Common myeloid progenitor, CD34-positive (primary cell): ENCODE measurements at regions not wholly inside any gene's neighbourhood (a gene's known extent, or its start where the extent isn't known, plus 50 kb on each side); places are given as distances from the start of the nearest gene placed in this dataset.
"Not testable (repeated sequence)": the region's sequence is repeated elsewhere in the genome, so short reads cannot be mapped to it uniquely, and the experiment has no call there.

ENCODE experiments used
- CTCF ChIA-PET: fragments of 350-600 bp; sonication (Branson Sonifier 250); formaldehyde crosslinking; loops from one replicate; lab custom pipeline; 2021; ENCODE audit warnings: antibody characterized with exemption; lab: Charles Lee
- POLR2A ChIA-PET: fragments of 350-600 bp; sonication (Branson Sonifier 250); formaldehyde crosslinking; loops from one replicate; lab custom pipeline; 2021; ENCODE audit warnings: antibody characterized with exemption; lab: Charles Lee
- DNase-seq, 3 donors: peaks; one replicate each; pipeline versions ENCODE4 v3.0.0 to v3.0.0-alpha.2; 2013
- H3K27ac ChIP-seq, 2 experiments: 1 replicate in 1 of 2; 2 replicates in 1 of 2; pipeline ENCODE4 v1.7.0; 2013; ENCODE audit warnings: inconsistent platforms in 2 of 2, low read length in 2 of 2, mild to moderate bottlenecking in 2 of 2, low read depth in 1 of 2, moderate library complexity in 1 of 2; ENCODE audit not compliant: severe bottlenecking in 2 of 2, insufficient read depth in 1 of 2, poor library complexity in 1 of 2
- H3K27me3 ChIP-seq, 5 experiments: replicated peaks in 2 of 5; 1 replicate in 3 of 5; 2 replicates in 2 of 5; pipeline versions ENCODE4 v1.6.1 to v1.7.0; 2013; ENCODE audit warnings: low read length in 4 of 5, mild to moderate bottlenecking in 2 of 5, moderate library complexity in 2 of 5, inconsistent platforms in 1 of 5; ENCODE audit not compliant: insufficient read depth in 5 of 5, control insufficient read depth in 4 of 5
- H3K36me3 ChIP-seq, 4 experiments: 1 replicate in 2 of 4; 2 replicates in 2 of 4; pipeline versions ENCODE4 v1.6.1 to v1.7.0; 2013; ENCODE audit warnings: low read length in 3 of 4, control low read depth in 1 of 4, mild to moderate bottlenecking in 1 of 4; ENCODE audit not compliant: control insufficient read depth in 4 of 4, insufficient read depth in 4 of 4
- H3K4me1 ChIP-seq, 4 experiments: 1 replicate in 3 of 4; 2 replicates in 1 of 4; pipeline versions ENCODE4 v1.6.1 to v1.7.1; 2013; ENCODE audit warnings: low read length in 3 of 4, mild to moderate bottlenecking in 3 of 4, control low read depth in 1 of 4, inconsistent platforms in 1 of 4, moderate library complexity in 1 of 4; ENCODE audit not compliant: control insufficient read depth in 4 of 4, insufficient read depth in 4 of 4; ENCODE audit errors: control extremely low read depth in 1 of 4
- H3K4me3 ChIP-seq, 7 experiments: 1 replicate in 4 of 7; 2 replicates in 3 of 7; pipeline versions ENCODE4 v1.5.1 to v1.7.0; 2013; ENCODE audit warnings: mild to moderate bottlenecking in 7 of 7, low read length in 6 of 7, moderate library complexity in 6 of 7, inconsistent platforms in 2 of 7, low read depth in 2 of 7, control low read depth in 1 of 7; ENCODE audit not compliant: insufficient read depth in 4 of 7, control insufficient read depth in 1 of 7; ENCODE audit errors: extremely low read depth in 1 of 7
- H3K9me3 ChIP-seq, 5 experiments: 1 replicate in 4 of 5; 2 replicates in 1 of 5; pipeline versions ENCODE4 v1.6.1 to v1.7.1; 2013; ENCODE audit warnings: low read length in 4 of 5, mild to moderate bottlenecking in 2 of 5, inconsistent platforms in 1 of 5, low read depth in 1 of 5, moderate library complexity in 1 of 5; ENCODE audit not compliant: control insufficient read depth in 4 of 5, insufficient read depth in 2 of 5; ENCODE audit errors: control extremely low read depth in 1 of 5
- WGBS: methylation state at CpG from one replicate; pipeline ENCODE4 v1.1.5; 2013; ENCODE audit not compliant: insufficient coverage; 5-methylcytosine and 5-hydroxymethylcytosine counted together

GRCh38 chr2:76157531-76157930 lies 446.8 kb upstream of the GCFC2 start:
- Histone ChIP-seq H3K4me1 (no peaks in the 10 kb centered on the region), H3K27me3 (no peaks in the 10 kb centered on the region), H3K4me3 (no peak overlapping the region), H3K36me3 (no peaks in the 10 kb centered on the region), H3K9me3 (no peaks in the 10 kb centered on the region), H3K27ac (no peak overlapping the region)
- ChIA-PET POLR2A (no interaction called here), CTCF (no interaction called here)
- WGBS: 80% methylated on average over 2 of the region's 2 CpGs
- no peak for DNase-seq

- H3K4me1 ChIP-seq: no peaks in the 10 kb centered on the region
- ChIA-PET POLR2A (no interaction called here), CTCF (no interaction called here)
- H3K36me3 ChIP-seq: no peaks in the 10 kb centered on the region
- WGBS: 56% methylated on average over 2 of the region's 3 CpGs
- H3K9me3 ChIP-seq: no peaks in the 10 kb centered on the region
- DNase-seq: no peak
- H3K4me3 ChIP-seq: no peak overlapping the region
- no peaks in the 10 kb centered on the region for H3K27me3 ChIP-seq
- H3K27ac ChIP-seq: no peak overlapping the region
Measured at GRCh38 chr2:76154981-76155380, 444.3 kb upstream of the GCFC2 start.

GRCh38 chr2:76149846-76150245 lies 439.1 kb upstream of the GCFC2 start:
- ChIA-PET POLR2A (no interaction called here), CTCF (no interaction called here)
- DNase-seq: no peak
- Histone ChIP-seq H3K4me3 (no peak overlapping the region), H3K36me3 (no peaks in the 10 kb centered on the region), H3K27ac (no peak overlapping the region), H3K9me3 (no peaks in the 10 kb centered on the region), H3K27me3 (no peaks in the 10 kb centered on the region), H3K4me1 (no peaks in the 10 kb centered on the region)

GRCh38 chr2:76139303-76139702 lies 428.6 kb upstream of the GCFC2 start:
- H3K27ac ChIP-seq, H3K4me3 ChIP-seq, H3K36me3 ChIP-seq, CTCF ChIA-PET, POLR2A ChIA-PET, H3K9me3 ChIP-seq, DNase-seq, H3K4me1 ChIP-seq, H3K27me3 ChIP-seq: not testable (repeated sequence)
- no CpG with 5 or more reads among the region's 3 CpGs for WGBS

GRCh38 chr2:76128622-76129021 lies 417.9 kb upstream of the GCFC2 start:
- Histone ChIP-seq H3K9me3 (peaks cover 0 to 2% (median 0%) of the 10 kb centered on the region in 5 experiments), H3K36me3 (no peaks in the 10 kb centered on the region), H3K27me3 (no peaks in the 10 kb centered on the region), H3K4me3 (no peak overlapping the region), H3K27ac (no peak overlapping the region), H3K4me1 (no peaks in the 10 kb centered on the region)
- no peak for DNase-seq
- POLR2A ChIA-PET: no interaction called here
- CTCF ChIA-PET: no interaction called here
- WGBS: 92% methylated on average over 2 of the region's 3 CpGs

GRCh38 chr2:76120176-76120575 lies 409.5 kb upstream of the GCFC2 start:
- H3K4me3 ChIP-seq: no peak overlapping the region
- peaks cover 0 to 3% (median 0%) of the 10 kb centered on the region in 5 experiments for H3K9me3 ChIP-seq
- no peaks in the 10 kb centered on the region for H3K4me1 ChIP-seq
- H3K27me3 ChIP-seq: no peaks in the 10 kb centered on the region
- no peak for DNase-seq
- ChIA-PET POLR2A (no interaction called here), CTCF (no interaction called here)
- no peaks in the 10 kb centered on the region for H3K36me3 ChIP-seq
- WGBS: no CpG with 5 or more reads among the region's 1 CpG
- no peak overlapping the region for H3K27ac ChIP-seq

- no peak overlapping the region for H3K27ac ChIP-seq
- POLR2A ChIA-PET: no interaction called here
- CTCF ChIA-PET: no interaction called here
Measured at GRCh38 chr2:76089683-76090082, 379.0 kb upstream of the GCFC2 start.

More at GRCh38 chr2:76089683-76090082, 379.0 kb upstream of the GCFC2 start:
- no peaks in the 10 kb centered on the region for H3K36me3 ChIP-seq
- DNase-seq: no peak
- no peaks in the 10 kb centered on the region for H3K4me1 ChIP-seq
- no peaks in the 10 kb centered on the region for H3K9me3 ChIP-seq
- no peaks in the 10 kb centered on the region for H3K27me3 ChIP-seq
- no peak overlapping the region for H3K4me3 ChIP-seq
